IPS DF 4.7 (cell line): ENCODE measurements at regions not wholly inside any gene's neighbourhood (a gene's known extent, or its start where the extent isn't known, plus 50 kb on each side); places are given as distances from the start of the nearest gene placed in this dataset.

Experiments
- DNase-seq: peaks from one replicate; pipeline ENCODE4 v3.0.0-alpha.2; 2013; ENCODE audit warnings: low spot score; ENCODE audit errors: extremely low read depth

DNA sequence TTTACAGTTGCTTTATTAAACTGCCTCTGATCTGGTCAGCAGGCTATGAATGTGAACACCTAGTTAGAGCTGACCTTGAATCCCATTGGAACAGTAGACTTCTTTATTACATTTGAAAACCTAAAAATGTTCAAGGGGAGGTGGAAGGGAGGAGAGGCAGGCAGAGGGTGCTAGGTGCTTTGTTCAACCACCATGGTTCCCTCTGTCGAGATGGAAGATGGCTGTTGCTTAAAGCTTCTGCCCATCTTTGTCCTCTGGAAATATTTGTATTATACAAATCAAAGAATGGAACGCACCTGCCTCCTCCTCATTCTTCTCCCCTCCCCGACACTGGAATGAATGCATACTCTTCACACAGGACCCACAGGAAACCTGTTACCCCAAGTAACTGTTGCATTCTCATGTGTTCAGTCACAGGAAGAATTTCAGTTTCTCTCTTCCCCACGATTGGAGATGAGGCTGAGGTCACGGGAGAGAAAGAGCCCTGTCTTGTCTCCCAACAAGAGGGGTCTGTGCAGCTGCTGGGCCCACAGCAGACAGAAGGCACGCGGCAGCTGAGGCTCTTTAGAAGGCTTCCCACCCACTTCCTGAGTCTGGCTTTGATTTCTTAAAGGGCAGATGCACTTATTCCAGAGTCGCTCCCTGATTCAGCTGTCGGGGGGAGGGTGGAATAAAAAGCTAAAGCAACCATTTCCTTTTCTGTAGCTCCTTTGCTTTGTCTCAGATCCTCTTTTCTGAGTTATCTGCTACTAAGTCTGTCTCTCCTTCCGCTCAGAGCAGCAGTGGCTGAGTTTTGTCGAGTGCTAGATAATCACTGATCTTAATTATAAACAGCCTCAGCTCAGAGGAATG lies 217.9 kb upstream of the BTG1 start:
- no peak for DNase-seq

GRCh38 chr12:92362785-92363184 lies 217.1 kb upstream of the BTG1 start:
- DNase-seq = no peak

DNA sequence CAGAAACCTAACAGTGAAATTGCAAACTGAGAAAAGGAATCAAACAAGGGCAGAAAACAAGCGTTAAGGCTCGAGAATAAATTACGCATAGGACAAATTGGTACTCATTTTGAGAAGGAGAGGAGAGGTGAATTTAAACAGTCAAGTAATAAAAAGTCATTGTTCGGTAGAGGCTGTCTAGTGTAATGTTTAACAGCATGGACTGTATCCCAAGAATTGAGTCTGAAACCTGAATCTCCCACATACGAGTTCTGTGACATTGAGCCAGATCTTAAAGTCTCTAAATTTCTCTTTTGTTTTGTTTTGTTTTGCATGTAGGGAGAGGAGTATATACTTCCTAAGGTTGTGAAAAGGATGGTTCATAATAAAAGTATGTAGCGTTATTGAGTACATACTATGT lies 216.5 kb upstream of the BTG1 start:
- no peak for DNase-seq

DNA sequence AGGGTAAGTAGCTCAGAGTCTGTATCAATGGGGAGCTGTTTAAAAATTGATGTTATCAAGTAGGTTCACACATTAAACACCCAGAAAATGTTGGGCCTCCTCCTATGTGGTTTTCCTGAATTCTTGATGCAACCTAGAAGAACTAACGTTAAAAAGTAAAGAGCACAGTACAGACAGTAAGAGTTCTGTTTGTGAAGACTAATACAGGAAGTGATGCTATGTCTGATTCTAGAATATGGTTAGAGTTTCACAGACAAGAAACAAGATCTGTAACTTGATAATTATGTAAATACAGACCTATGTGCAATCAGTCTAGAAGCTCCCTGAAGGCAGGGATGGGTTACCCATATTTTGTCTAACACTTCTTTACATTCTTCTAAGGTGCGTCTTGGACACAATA lies 214.9 kb upstream of the BTG1 start:
- no peak for DNase-seq

GRCh38 chr12:92359581-92360209 lies 214.0 kb upstream of the BTG1 start:
- DNase-seq = no peak

- DNase-seq = no peak
These were observed 212.1 kb upstream of the BTG1 start for GRCh38 chr12:92357584-92358261.

GRCh38 chr12:92356425-92356824 lies 210.8 kb upstream of the BTG1 start:
- no peak for DNase-seq

DNA sequence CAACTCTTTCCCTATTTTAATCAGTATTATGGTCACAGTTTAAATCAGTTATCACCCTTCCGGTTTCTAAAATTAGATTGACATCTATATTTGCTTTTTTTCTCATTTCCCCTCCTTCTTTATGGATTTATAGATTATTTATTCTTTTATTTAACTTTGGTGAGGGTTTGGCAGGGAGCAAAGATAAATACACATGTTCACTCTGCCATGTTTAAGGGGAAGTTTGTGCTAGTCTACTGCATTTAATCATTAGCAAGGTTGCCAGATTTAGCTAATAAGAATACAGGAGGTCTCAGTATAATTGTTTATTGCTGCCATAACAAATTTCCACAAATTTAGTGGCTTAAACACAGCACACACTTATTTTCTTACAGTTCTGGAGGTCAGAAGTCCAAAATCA lies 204.0 kb upstream of the BTG1 start:
- no peak for DNase-seq

GRCh38 chr12:92342574-92342973 lies 196.9 kb upstream of the BTG1 start:
- DNase-seq = no peak

GRCh38 chr12:92341065-92341668 lies 195.5 kb upstream of the BTG1 start:
- no peak for DNase-seq

- DNase-seq = no peak
These were observed 194.9 kb upstream of the BTG1 start for GRCh38 chr12:92340441-92341064.

- DNase-seq = no peak
These were observed 194.4 kb upstream of the BTG1 start for GRCh38 chr12:92340003-92340402.

DNA sequence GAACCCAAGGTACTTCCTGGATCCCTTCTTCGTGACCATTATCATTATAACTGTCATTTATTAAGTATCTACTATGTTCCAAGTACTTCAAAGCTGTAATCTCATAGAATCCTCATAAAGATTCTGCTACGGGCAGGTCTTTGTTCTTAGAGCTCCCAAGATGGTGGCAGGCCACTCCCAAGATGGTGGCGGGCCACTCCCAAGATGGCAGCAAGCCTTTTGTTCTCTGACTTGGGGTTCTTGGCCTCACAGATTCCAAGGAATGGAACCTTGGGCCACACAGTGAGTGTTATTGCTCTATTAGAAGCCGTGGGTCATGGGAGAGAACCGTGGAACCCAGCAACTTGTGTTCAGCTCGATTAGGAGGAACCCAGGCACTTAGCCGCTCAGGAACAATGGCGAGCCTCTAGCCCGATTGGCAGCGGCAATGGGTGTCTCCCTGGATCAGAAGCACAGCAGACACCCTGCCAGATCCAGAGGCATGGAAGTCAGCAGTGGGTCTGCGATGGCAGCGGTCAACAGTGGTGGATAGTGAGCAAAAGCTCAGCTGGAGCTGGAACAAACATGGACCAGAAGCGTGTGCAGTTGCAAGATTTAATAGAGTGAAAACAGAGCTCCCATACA lies 193.7 kb upstream of the BTG1 start:
- DNase-seq = no peak

GRCh38 chr12:92338671-92339070 lies 193.0 kb upstream of the BTG1 start:
- no peak for DNase-seq

DNA sequence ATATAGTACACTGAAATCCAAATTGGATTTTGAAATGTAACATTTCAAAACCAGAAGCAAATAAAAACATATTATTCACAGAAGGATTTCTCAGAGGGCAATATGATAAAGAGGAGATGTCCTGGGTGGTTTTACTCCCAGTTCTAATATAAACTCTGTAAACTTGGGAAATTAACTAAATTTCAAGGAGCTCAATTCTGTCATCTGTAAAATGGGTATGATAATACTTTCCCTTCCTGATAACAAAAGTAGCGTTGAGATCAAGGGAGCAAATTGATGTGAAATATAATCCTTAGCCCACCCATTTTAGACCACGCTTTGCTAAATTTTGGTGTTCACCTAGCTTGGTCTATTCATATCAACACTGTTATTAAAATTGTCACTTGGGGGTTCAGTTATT lies 192.5 kb upstream of the BTG1 start:
- no peak for DNase-seq

DNA sequence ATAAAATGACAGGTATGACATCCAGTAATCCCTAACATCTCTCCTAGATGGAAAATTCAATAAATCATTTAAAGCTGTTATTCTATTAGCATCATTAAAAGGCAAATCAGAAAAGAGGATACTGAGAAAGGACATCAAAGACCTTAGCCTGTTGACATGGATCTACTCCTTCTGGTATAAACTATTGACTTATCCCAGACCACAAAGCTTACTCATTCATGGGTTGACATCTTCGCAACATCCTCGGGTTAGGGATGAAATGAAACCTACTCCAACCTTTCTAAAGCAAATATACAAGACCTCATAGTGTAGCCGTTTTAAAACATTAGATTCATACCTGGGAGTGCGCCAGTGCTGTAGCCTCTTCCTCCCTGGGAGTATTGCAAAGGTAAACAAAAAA lies 191.5 kb upstream of the BTG1 start:
- DNase-seq = no peak

GRCh38 chr12:92336641-92337040 lies 191.0 kb upstream of the BTG1 start:
- no peak for DNase-seq

DNA sequence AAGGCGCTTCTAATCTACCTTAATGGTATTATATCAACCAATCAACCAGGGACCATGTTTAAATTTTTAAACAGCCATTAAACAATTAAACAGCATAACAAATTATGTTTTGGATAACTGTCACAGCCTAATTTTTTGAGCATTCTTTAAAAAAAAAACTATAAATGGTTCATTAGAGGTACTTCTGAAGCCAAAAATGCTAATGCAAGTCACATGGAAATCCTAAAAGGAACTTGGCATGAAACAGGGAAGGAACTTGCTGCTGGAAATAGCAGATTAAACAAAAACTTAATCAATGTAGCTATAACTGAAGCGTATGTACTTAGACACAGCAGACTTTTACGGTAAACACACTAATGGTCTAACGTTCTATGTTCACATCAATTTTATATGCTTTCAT lies 190.2 kb upstream of the BTG1 start:
- no peak for DNase-seq

DNA sequence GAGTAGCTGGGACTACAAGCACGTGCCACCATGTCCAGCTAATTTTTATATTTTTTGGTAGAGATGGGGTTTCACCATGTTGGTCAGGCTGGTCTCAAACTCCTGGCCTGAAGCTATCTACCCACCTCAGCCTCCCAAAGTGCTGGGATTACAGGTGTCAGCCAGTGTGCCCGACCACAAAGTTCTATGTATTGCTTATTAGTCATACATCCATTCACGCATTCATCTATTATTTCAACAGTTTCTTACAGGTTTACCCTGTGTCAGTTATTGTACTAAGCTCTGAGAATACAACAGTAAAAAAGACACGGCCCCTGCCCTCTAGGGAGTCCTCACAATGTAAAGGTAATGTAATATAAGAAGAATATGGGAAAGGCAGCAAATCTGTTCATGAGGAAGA lies 188.9 kb upstream of the BTG1 start:
- DNase-seq = no peak

DNA sequence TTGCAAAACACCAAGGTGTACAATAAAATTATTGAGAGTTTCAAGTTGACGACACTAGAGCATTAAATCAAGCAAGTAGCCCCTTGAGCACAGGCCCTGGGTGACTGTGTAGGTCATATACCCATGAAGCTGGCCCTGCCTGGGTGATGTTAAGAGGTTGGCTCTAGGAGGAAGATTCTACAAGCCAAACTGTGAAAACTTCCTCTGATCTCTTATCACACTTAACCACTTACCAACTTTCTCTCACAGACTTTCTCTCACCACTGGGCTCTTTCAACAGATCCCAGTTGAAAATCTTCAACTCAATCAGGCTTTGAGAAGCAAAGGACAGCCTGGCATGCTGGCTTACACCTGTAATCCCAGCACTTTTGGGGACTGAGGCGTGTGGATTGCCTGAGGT lies 186.9 kb upstream of the BTG1 start:
- no peak for DNase-seq

DNA sequence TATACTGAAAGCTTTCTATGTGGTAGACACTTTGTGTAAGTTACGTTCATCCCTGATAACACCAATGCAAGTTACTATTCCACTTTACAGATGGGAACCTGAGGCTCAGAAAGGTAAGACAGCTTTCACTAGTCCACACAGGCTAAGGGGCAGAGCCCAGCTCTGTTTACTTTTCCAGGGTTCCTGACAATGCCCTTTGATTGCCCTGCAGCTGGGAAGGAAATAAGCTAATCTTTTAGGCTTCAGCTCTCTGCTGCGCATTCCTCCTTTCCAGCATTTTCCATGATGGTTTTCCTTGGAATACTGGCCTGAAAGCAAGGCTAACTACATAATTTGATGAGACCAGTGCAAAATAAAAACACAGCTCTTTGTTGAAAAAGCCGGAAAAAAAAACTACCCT lies 185.7 kb upstream of the BTG1 start:
- DNase-seq = no peak
